ENCODE measurements at regions not wholly inside any gene's neighbourhood (a gene's known extent, or its start where the extent isn't known, plus 50 kb on each side); places are given as distances from the start of the nearest gene placed in this dataset.

GRCh38 chr6:165762876-165763275 is 99.8 kb upstream of the PDE10A start:
- Histone ChIP-seq H3K9me3 (ENCODE audit: control insufficient read depth, insufficient read depth, low read length) (peaks cover 3% of the 10 kb centered on the region; the same call in 1 of the 2 replicates), H3K18ac (ENCODE audit: low read depth, low read length) (no peak overlapping the region), H4K20me1 (ENCODE audit: insufficient read depth, low read length) (no peaks in the 10 kb centered on the region), H3K4me1 (ENCODE audit: control insufficient read depth, insufficient read depth, low read length) (no peaks in the 10 kb centered on the region), H3K23ac (ENCODE audit: low read depth, low read length) (no peak overlapping the region), H2BK20ac (ENCODE audit: low read depth, low read length) (no peak overlapping the region), H2AK5ac (ENCODE audit: low read depth, low read length) (no peak overlapping the region), H3K56ac (ENCODE audit: extremely low read depth, insufficient read depth, low read length) (no peak overlapping the region), H3K9ac (ENCODE audit: low read depth, low read length) (no peak overlapping the region), H4K8ac (ENCODE audit: low read depth in 2 of 2, low read length in 2 of 2) (no peak overlapping the region), H3K4ac (ENCODE audit: low read depth, low read length) (no peak overlapping the region), H3K4me3 (ENCODE audit: insufficient read depth, low read depth, low read length) (no peak overlapping the region), H2AK9ac (replicated peaks; ENCODE audit: low read depth, low read length, poor library complexity) (no peak overlapping the region), H2BK120ac (ENCODE audit: low read depth, low read length) (no peak overlapping the region), H3K9me1 (ENCODE audit: insufficient read depth, low read length) (no peaks in the 10 kb centered on the region), H3K36me3 (ENCODE audit: control insufficient read depth, insufficient read depth, low read length) (no peaks in the 10 kb centered on the region), H2BK5ac (ENCODE audit: low read depth, low read length, poor library complexity, severe bottlenecking) (no peak overlapping the region), H3K79me1 (ENCODE audit: low read depth in 1 of 2, low read length in 2 of 2) (no peaks in the 10 kb centered on the region), H4K5ac (ENCODE audit: low read depth, low read length) (no peak overlapping the region), H3K27ac (ENCODE audit: insufficient read depth, low read length) (no peak overlapping the region), H4K91ac (ENCODE audit: insufficient read depth, low read depth, low read length) (no peak overlapping the region), H3K4me2 (ENCODE audit: low read depth, low read length) (no peak overlapping the region), H2AFZ (replicated peaks; ENCODE audit: low read length, poor library complexity) (no peak overlapping the region), H3K27me3 (ENCODE audit: control insufficient read depth, insufficient read depth, low read length) (no peaks in the 10 kb centered on the region), H3K14ac (replicated peaks; ENCODE audit: low read depth, low read length) (no peak overlapping the region), H2BK15ac (ENCODE audit: low read depth, low read length) (no peak overlapping the region)
- DNase-seq = peak; percentile 54
- ATAC-seq (ENCODE audit: low read depth) = peak; percentile 37; the same call in 1 of the 2 replicates
- POLR2A ChIA-PET (ENCODE audit: unreplicated experiment) = no interaction called here
- no TSS peak for BruUV-seq (replicated peaks)
- in situ Hi-C loops (cut with MboI; ENCODE audit: low sequenced_read_pairs) = no loop called here
- no peak for TF ChIP-seq FOS (IDR thresholded peaks at IDR 0.05; ENCODE audit: low read depth, low read length)
- TF ChIP-seq ELK1 (IDR thresholded peaks at IDR 0.05; ENCODE audit: borderline replicate concordance, low read depth, low read length) = no peak
- TF ChIP-seq POLR2A (IDR thresholded peaks at IDR 0.05; ENCODE audit: low read depth, low read length) = no peak
- TF ChIP-seq RCOR1 (IDR thresholded peaks at IDR 0.05; ENCODE audit: insufficient replicate concordance, low read length) = no peak
- no peak for TF ChIP-seq MAFK (IDR thresholded peaks at IDR 0.05; ENCODE audit: low read depth, low read length)
- no peak for TF ChIP-seq NFE2L2 (IDR thresholded peaks at IDR 0.05; ENCODE audit: low read depth, low read length)
- no peak for TF ChIP-seq RFX5 (IDR thresholded peaks at IDR 0.05; ENCODE audit: low read depth, low read length)
- TF ChIP-seq MAZ (IDR thresholded peaks at IDR 0.05; ENCODE audit: borderline replicate concordance, low read depth, low read length) = no peak
- TF ChIP-seq MXI1 (IDR thresholded peaks at IDR 0.05; ENCODE audit: borderline replicate concordance, low read depth, low read length) = no peak
- no peak for TF ChIP-seq CHD1 (IDR thresholded peaks at IDR 0.05; ENCODE audit: low read depth, low read length)
- TF ChIP-seq USF2 (IDR thresholded peaks at IDR 0.05; ENCODE audit: low read depth, low read length) = no peak
- no peak for TF ChIP-seq SMC3 (IDR thresholded peaks at IDR 0.05; ENCODE audit: low read depth, low read length)
- TF ChIP-seq RAD21 (IDR thresholded peaks at IDR 0.05; ENCODE audit: low read length) = no peak
- no peak for TF ChIP-seq CEBPB (IDR thresholded peaks at IDR 0.05; ENCODE audit: low read depth, low read length)
- no peak for TF ChIP-seq CTCF (conservative IDR thresholded peaks at IDR 0.05; ENCODE audit: low read depth, low read length)
- no peak for TF ChIP-seq BHLHE40 (IDR thresholded peaks at IDR 0.05; ENCODE audit: low read depth, low read length)
- WGBS, 2 experiments (ENCODE audit: extremely low coverage in 2 of 2, insufficient read length in 1 of 2) = no CpG with 5 or more reads among the region's 6 CpGs
- dilution Hi-C loops (cut with HindIII; ENCODE audit: low sequenced_read_pairs, unreplicated experiment) = no loop called here
- CTCF ChIA-PET = interaction anchor here (0.6 kb wide), 1 partner anchor 10 kb away, joined by 3 read pairs; no protein-coding TSS in a partner anchor
- intact Hi-C loops (cut with micrococcal nuclease) = no loop called here
